Neural cell (in vitro differentiated cells): ENCODE measurements at regions not wholly inside any gene's neighbourhood (a gene's known extent, or its start where the extent isn't known, plus 50 kb on each side); places are given as distances from the start of the nearest gene placed in this dataset.
"Not testable (repeated sequence)": the region's sequence is repeated elsewhere in the genome, so short reads cannot be mapped to it uniquely, and the experiment has no call there.

Source experiments
- SMC3 ChIP-seq: fragments of 450-650 bp; conservative IDR thresholded peaks from 2 replicates; pipeline ENCODE4 v1.6.1; 2014; ENCODE audit warnings: antibody characterized with exemption, mild to moderate bottlenecking, moderate library complexity; ENCODE audit not compliant: poor library complexity
- TAF1 ChIP-seq: IDR thresholded peaks from 2 replicates; pipeline ENCODE4 v1.6.1; 2012; ENCODE audit warnings: low read depth
- TF ChIP-seq, protein P1 (sequence below): fragments of 450-650 bp; IDR thresholded peaks from 2 replicates; pipeline ENCODE4 v1.5.1; 2014; ENCODE audit warnings: antibody characterized with exemption, mild to moderate bottlenecking, moderate library complexity; ENCODE audit not compliant: poor library complexity, severe bottlenecking

DNA sequence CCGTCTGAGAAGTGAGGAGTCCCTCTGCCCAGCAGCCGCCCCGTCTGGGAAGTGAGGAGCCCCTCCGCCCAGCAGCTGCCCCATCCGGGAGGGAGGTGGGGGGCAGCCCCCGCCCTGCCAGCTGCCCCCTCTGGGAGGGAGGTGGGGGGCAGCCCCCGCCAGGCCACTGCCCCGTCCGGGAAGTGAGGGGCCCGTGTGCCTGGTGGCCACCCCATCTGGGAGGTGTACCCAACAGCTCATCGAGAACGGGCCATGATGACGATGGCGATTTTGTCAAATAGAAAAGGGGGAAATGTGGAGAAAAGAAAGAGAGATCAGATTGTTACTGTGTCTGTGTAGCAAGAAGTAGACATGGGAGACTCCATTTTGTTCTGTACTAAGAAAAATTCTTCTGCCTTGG lies 208.8 kb downstream of the KDM5D start:
- TF ChIP-seq SMC3, TAF1: not testable (repeated sequence)
- TF ChIP-seq, protein P1, sequence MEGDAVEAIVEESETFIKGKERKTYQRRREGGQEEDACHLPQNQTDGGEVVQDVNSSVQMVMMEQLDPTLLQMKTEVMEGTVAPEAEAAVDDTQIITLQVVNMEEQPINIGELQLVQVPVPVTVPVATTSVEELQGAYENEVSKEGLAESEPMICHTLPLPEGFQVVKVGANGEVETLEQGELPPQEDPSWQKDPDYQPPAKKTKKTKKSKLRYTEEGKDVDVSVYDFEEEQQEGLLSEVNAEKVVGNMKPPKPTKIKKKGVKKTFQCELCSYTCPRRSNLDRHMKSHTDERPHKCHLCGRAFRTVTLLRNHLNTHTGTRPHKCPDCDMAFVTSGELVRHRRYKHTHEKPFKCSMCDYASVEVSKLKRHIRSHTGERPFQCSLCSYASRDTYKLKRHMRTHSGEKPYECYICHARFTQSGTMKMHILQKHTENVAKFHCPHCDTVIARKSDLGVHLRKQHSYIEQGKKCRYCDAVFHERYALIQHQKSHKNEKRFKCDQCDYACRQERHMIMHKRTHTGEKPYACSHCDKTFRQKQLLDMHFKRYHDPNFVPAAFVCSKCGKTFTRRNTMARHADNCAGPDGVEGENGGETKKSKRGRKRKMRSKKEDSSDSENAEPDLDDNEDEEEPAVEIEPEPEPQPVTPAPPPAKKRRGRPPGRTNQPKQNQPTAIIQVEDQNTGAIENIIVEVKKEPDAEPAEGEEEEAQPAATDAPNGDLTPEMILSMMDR = not testable (repeated sequence)
